OCI-LY7 (cell line): ENCODE measurements at regions not wholly inside any gene's neighbourhood (a gene's known extent, or its start where the extent isn't known, plus 50 kb on each side); places are given as distances from the start of the nearest gene placed in this dataset.

Experiments used
- BruUV-seq: library from RNA; stranded (reverse); fragments of 400-500 nt; replicated peaks from 2 replicates; lab custom pipeline; 2021; lab: Mats Ljungman, UMichigan
- CTCF ChIA-PET: fragments of 300-600 bp; sonication (Branson Sonifier 250); formaldehyde crosslinking; loops from one replicate; lab custom pipeline; 2022; ENCODE audit warnings: antibody characterized with exemption; ENCODE audit not compliant: unreplicated experiment; lab: Charles Lee
- POLR2A ChIA-PET: fragments of 300-600 bp; sonication (Branson Sonifier 250); formaldehyde crosslinking; loops from one replicate; lab custom pipeline; 2022; ENCODE audit warnings: antibody characterized with exemption; lab: Charles Lee
- DNase-seq: peaks from one replicate; pipeline ENCODE4 v3.0.0-alpha.2; 2015; ENCODE audit warnings: low spot score
- H2AFZ ChIP-seq: fragments of 200-600 bp; sonication (generic), shearing (Covaris generic); 2 replicates; pipeline ENCODE4 v1.6.1; 2014; ENCODE audit warnings: mild to moderate bottlenecking, antibody characterized with exemption, low read length, moderate library complexity
- H3K27ac ChIP-seq: fragments of 200-600 bp; sonication (generic); 2 replicates; pipeline ENCODE4 v1.5.1; 2014; ENCODE audit warnings: mixed run types, low read depth, mild to moderate bottlenecking, moderate library complexity, low read length, inconsistent platforms; ENCODE audit not compliant: poor library complexity, severe bottlenecking
- H3K36me3 ChIP-seq: fragments of 200-600 bp; sonication (generic); 2 replicates; pipeline ENCODE4 v1.6.1; 2014; ENCODE audit warnings: mild to moderate bottlenecking, antibody characterized with exemption, low read length, moderate library complexity, mixed read lengths; ENCODE audit not compliant: insufficient read depth
- H3K4me1 ChIP-seq: fragments of 200-600 bp; sonication (generic); 2 replicates; pipeline ENCODE4 v1.5.1; 2014; ENCODE audit warnings: mild to moderate bottlenecking, low read length; ENCODE audit not compliant: insufficient read depth, poor library complexity, severe bottlenecking
- H3K4me2 ChIP-seq: fragments of 200-600 bp; sonication (generic); 2 replicates; pipeline ENCODE4 v1.6.1; 2014; ENCODE audit warnings: mild to moderate bottlenecking, low read length
- H3K4me3 ChIP-seq: fragments of 200-600 bp; sonication (generic); 2 replicates; pipeline ENCODE4 v1.5.1; 2014; ENCODE audit warnings: mild to moderate bottlenecking, low read depth, low read length; ENCODE audit not compliant: poor library complexity, severe bottlenecking
- H3K79me2 ChIP-seq: fragments of 200-600 bp; sonication (generic); 2 replicates; pipeline ENCODE4 v1.6.1; 2016; ENCODE audit warnings: low read depth, mild to moderate bottlenecking, low read length, moderate library complexity, mixed read lengths; ENCODE audit not compliant: insufficient read depth
- H3K9me2 ChIP-seq: fragments of 200-600 bp; sonication (generic); 2 replicates; pipeline ENCODE4 v1.6.1; 2016; ENCODE audit warnings: mild to moderate bottlenecking, low read length, mixed read lengths; ENCODE audit not compliant: insufficient read depth
- H3K9me3 ChIP-seq: fragments of 200-600 bp; sonication (generic); 2 replicates; pipeline ENCODE4 v1.6.1; 2014; ENCODE audit warnings: mild to moderate bottlenecking, mixed run types, low read length, mixed read lengths
- H4K20me1 ChIP-seq: fragments of 200-600 bp; sonication (generic); 2 replicates; pipeline ENCODE4 v1.6.1; 2014; ENCODE audit warnings: mild to moderate bottlenecking, antibody characterized with exemption, low read length, moderate library complexity, mixed read lengths; ENCODE audit not compliant: insufficient read depth
- EZH2phosphoT487 ChIP-seq: fragments of 200-600 bp; sonication (generic); IDR thresholded peaks from 2 replicates; pipeline ENCODE4 v1.6.1; 2018; ENCODE audit warnings: low read depth, borderline replicate concordance, mild to moderate bottlenecking, mixed run types, antibody characterized with exemption, low read length, moderate library complexity, mixed read lengths
- intact Hi-C: fragments of 100-400 bp; cut with micrococcal nuclease; formaldehyde crosslinking; loops from one replicate; pipeline ENCODE4 v1.10.0; 2022; ENCODE audit not compliant: unreplicated experiment
- TF ChIP-seq, protein P1 (sequence below): fragments of 200-600 bp; sonication (generic); conservative IDR thresholded peaks from 2 replicates; pipeline ENCODE4 v1.5.1; 2014; ENCODE audit warnings: mild to moderate bottlenecking, antibody characterized with exemption, low read length, moderate library complexity, mixed read lengths

DNA sequence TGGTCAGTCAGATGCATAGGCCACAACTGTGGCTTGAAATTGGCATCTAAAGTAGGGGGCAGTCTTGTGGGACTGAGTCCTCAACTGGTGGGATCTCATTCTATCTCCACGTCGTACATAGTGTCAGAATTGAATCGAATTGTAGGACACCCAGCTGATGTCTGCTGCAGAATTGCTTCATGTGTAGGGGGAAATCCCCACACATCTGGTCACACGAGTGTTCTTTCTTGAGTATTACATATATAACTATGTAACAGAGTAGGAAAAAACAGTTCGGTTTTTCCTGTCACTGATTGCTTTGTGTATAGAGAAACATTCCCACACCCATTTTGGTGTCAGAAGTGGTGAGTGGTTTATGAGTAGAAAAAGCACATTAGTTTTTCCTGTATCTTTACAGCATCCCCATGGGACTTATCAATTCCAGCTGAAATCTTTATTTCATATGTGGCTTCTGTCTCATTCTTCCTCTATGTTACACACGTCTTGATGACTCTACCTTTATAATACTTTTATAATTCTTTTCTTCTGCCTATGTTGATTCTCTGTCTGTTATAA, 79.4 kb upstream of the PCGF5 start:
- H3K9me2 ChIP-seq: no peaks in the 10 kb centered on the region
- H4K20me1 ChIP-seq: no peaks in the 10 kb centered on the region
- H3K4me3 ChIP-seq: no peak overlapping the region
- TF ChIP-seq, protein P1, sequence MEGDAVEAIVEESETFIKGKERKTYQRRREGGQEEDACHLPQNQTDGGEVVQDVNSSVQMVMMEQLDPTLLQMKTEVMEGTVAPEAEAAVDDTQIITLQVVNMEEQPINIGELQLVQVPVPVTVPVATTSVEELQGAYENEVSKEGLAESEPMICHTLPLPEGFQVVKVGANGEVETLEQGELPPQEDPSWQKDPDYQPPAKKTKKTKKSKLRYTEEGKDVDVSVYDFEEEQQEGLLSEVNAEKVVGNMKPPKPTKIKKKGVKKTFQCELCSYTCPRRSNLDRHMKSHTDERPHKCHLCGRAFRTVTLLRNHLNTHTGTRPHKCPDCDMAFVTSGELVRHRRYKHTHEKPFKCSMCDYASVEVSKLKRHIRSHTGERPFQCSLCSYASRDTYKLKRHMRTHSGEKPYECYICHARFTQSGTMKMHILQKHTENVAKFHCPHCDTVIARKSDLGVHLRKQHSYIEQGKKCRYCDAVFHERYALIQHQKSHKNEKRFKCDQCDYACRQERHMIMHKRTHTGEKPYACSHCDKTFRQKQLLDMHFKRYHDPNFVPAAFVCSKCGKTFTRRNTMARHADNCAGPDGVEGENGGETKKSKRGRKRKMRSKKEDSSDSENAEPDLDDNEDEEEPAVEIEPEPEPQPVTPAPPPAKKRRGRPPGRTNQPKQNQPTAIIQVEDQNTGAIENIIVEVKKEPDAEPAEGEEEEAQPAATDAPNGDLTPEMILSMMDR: no peak
- no peak for TF ChIP-seq EZH2phosphoT487
- H3K27ac ChIP-seq: no peak overlapping the region
- ChIA-PET CTCF (no interaction called here), POLR2A (interaction anchor here (0.6 kb wide), 1 partner anchor 137 kb away, joined by 3 read pairs; no protein-coding TSS in a partner anchor)
- no peak overlapping the region for H2AFZ ChIP-seq
- no peak for DNase-seq
- no TSS peak for BruUV-seq
- H3K4me1 ChIP-seq: no peaks in the 10 kb centered on the region
- H3K4me2 ChIP-seq: no peak overlapping the region
- H3K9me3 ChIP-seq: no peaks in the 10 kb centered on the region
- no peaks in the 10 kb centered on the region for H3K36me3 ChIP-seq
- no peaks in the 10 kb centered on the region for H3K79me2 ChIP-seq
- intact Hi-C loops: no loop called here

DNA sequence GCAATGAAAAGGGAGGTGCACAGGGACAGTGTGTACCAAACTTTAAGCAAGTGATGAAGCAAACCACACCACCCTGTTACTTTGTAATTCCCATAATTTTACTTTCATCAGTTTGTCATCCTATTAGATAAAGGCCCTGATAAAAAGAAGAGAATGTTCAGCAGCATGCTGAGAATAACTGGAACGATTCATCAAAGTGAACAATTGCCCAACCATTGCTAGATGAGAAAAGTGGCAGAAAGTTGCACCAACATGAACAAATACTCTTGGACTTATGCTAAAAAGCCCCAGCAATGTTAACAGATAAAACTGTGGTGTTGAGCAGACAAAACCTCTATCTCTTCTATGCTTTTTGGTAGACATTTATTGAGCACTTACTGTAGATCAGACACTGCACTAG, 75.5 kb upstream of the PCGF5 start:
- no peaks in the 10 kb centered on the region for H4K20me1 ChIP-seq
- ChIA-PET POLR2A (interaction anchor here (1.0 kb wide), 1 partner anchor 15 kb away, joined by 3 read pairs; no protein-coding TSS in a partner anchor), CTCF (no interaction called here)
- no peaks in the 10 kb centered on the region for H3K9me2 ChIP-seq
- TF ChIP-seq EZH2phosphoT487: no peak
- TF ChIP-seq, protein P1: no peak
- H3K4me2 ChIP-seq: no peak overlapping the region
- DNase-seq: no peak
- no peak overlapping the region for H3K27ac ChIP-seq
- BruUV-seq: no TSS peak
- no peak overlapping the region for H3K4me3 ChIP-seq
- no peaks in the 10 kb centered on the region for H3K79me2 ChIP-seq
- H2AFZ ChIP-seq: no peak overlapping the region
- no peaks in the 10 kb centered on the region for H3K36me3 ChIP-seq
- H3K9me3 ChIP-seq: no peaks in the 10 kb centered on the region
- H3K4me1 ChIP-seq: no peaks in the 10 kb centered on the region
- intact Hi-C loops: no loop called here

DNA sequence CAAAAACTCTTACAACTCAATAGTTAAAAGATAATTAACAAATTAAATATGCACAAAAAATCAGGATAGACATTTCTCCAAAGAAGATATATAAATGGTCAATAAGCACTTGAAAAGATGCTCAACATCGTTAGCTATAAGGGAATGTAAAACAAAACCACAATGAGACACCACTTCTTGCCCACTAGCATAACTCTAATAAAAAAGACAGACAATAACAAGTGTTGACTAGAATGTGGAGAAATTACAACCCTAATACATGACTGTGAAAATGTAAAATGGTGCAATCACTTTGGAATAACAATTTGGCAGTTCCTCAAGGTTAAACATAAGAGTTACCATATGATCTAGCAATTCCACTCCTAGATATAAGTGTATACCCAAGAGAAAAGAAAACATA, 74.3 kb upstream of the PCGF5 start:
- TF ChIP-seq, protein P1: no peak
- TF ChIP-seq EZH2phosphoT487: no peak
- CTCF ChIA-PET: no interaction called here
- no peaks in the 10 kb centered on the region for H3K79me2 ChIP-seq

More for the DNA sequence above, 74.3 kb upstream of the PCGF5 start:
- no peak for DNase-seq
- H4K20me1 ChIP-seq: no peaks in the 10 kb centered on the region
- no peaks in the 10 kb centered on the region for H3K9me2 ChIP-seq
- no TSS peak for BruUV-seq
- H3K4me3 ChIP-seq: no peak overlapping the region
- H2AFZ ChIP-seq: no peak overlapping the region
- intact Hi-C loops: no loop called here
- no peak overlapping the region for H3K27ac ChIP-seq
- H3K9me3 ChIP-seq: no peaks in the 10 kb centered on the region
- H3K36me3 ChIP-seq: no peaks in the 10 kb centered on the region
- POLR2A ChIA-PET: no interaction called here
- H3K4me1 ChIP-seq: no peaks in the 10 kb centered on the region
- no peak overlapping the region for H3K4me2 ChIP-seq
